ENCODE measurements at regions not wholly inside any gene's neighbourhood (a gene's known extent, or its start where the extent isn't known, plus 50 kb on each side); places are given as distances from the start of the nearest gene placed in this dataset.

DNA sequence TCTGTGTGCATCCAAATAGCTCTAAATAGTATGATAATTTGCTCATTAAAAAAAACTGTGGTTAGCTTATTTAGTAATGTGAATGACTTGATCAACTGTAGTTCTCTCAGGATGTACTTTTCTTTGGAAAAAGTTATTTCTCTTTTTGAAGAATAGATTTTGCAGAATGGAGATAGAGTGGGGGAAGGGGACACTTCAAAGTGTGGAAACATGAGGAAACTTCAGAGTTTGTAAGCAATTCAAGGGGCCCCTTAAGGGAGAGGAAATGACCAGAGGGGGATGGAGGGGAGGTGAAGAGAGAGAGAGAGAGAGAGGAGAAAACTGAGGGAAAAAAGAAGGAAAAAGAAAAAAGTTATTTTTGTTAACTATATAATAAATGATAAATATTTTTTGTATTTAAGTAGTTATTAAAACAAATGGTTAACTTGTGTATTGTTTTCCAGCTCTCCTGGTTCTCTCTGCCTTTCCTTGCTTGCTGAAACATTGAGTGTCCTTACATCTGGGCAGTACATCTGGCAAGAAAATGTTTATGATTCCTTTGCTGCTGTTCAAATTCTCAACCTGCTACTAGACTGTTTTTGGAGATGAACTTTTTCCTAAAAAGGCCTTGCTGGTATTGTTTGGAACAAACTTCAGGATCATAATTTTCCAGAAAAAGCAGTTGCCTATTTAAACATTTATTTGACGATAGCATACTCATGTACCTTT, 497.5 kb upstream of the CITED2 start:
- Histone ChIP-seq H3K9me3 (replicated peaks in 1 of 3) (no peaks in the 10 kb centered on the region), H3K4me3 (no peak overlapping the region), H3K4me1 (replicated peaks in 1 of 2) (no peaks in the 10 kb centered on the region), H3K27me3 (no peaks in the 10 kb centered on the region), H3K36me3 (replicated peaks in 1 of 2) (no peaks in the 10 kb centered on the region), H3K27ac (no peak overlapping the region)
- intact Hi-C loops (cut with DNase I): no loop called here
- TF ChIP-seq, protein P1, sequence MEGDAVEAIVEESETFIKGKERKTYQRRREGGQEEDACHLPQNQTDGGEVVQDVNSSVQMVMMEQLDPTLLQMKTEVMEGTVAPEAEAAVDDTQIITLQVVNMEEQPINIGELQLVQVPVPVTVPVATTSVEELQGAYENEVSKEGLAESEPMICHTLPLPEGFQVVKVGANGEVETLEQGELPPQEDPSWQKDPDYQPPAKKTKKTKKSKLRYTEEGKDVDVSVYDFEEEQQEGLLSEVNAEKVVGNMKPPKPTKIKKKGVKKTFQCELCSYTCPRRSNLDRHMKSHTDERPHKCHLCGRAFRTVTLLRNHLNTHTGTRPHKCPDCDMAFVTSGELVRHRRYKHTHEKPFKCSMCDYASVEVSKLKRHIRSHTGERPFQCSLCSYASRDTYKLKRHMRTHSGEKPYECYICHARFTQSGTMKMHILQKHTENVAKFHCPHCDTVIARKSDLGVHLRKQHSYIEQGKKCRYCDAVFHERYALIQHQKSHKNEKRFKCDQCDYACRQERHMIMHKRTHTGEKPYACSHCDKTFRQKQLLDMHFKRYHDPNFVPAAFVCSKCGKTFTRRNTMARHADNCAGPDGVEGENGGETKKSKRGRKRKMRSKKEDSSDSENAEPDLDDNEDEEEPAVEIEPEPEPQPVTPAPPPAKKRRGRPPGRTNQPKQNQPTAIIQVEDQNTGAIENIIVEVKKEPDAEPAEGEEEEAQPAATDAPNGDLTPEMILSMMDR (IDR thresholded peaks at IDR 0.05): no peak
- TF ChIP-seq POLR2A (IDR thresholded peaks at IDR 0.05): no peak
- DNase-seq: no peak
- WGBS, 4 donors: 71 to 83% (median 77%) methylated on average over 1 of the region's 1 CpG

DNA sequence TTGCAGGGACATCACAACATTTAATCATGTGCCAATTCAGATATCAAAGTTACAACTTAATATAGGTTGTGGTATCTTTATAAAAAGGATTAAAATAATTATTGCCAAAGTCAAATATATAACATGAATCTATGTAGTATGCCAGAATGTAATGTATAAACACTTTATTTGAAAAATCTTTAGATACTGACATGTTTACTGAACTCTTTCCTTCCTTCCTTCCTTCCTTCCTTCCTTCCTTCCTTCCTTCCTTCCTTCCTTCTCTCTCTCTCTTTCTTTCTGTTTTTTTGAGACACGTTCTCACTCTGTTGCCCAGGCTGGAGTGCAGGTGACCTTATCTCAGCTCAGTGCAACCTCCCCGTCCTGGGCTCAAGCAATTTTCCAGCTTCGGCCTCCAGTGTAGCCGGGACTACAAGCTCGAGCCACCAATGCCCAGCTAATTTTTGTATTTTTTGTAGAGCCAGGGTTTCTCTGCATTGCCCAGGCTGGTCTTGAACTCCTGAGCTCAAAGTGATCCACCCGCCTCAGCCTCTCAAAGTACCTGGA, 496.8 kb upstream of the CITED2 start:
- no peaks in the 10 kb centered on the region for H3K9me3 ChIP-seq (replicated peaks in 1 of 3)
- 75 to 94% (median 87%) methylated on average over 6 of the region's 6 CpGs for WGBS, 4 donors
- H3K4me1 ChIP-seq (replicated peaks in 1 of 2): no peaks in the 10 kb centered on the region
- H3K27me3 ChIP-seq: no peaks in the 10 kb centered on the region
- H3K27ac ChIP-seq: no peak overlapping the region
- TF ChIP-seq, protein P1 (IDR thresholded peaks at IDR 0.05): no peak
- no peak for TF ChIP-seq POLR2A (IDR thresholded peaks at IDR 0.05)
- H3K4me3 ChIP-seq: no peak overlapping the region
- H3K36me3 ChIP-seq (replicated peaks in 1 of 2): no peaks in the 10 kb centered on the region
- intact Hi-C loops (cut with DNase I): no loop called here
- no peak for DNase-seq

GRCh38 chr6:139868576-139868975, 494.1 kb upstream of the CITED2 start:
- intact Hi-C loops (cut with DNase I): no loop called here
- Histone ChIP-seq H3K4me3 (no peak overlapping the region), H3K9me3 (replicated peaks in 1 of 3) (no peaks in the 10 kb centered on the region), H3K36me3 (replicated peaks in 1 of 2) (no peaks in the 10 kb centered on the region), H3K27ac (no peak overlapping the region), H3K27me3 (no peaks in the 10 kb centered on the region), H3K4me1 (replicated peaks in 1 of 2) (no peaks in the 10 kb centered on the region)
- TF ChIP-seq POLR2A (IDR thresholded peaks at IDR 0.05): no peak
- TF ChIP-seq, protein P1 (IDR thresholded peaks at IDR 0.05): no peak
- no peak for DNase-seq
- 79 to 88% (median 82%) methylated on average over 2 of the region's 2 CpGs for WGBS, 4 donors

- no peak overlapping the region for H3K4me3 ChIP-seq
- TF ChIP-seq POLR2A (IDR thresholded peaks at IDR 0.05): no peak
- TF ChIP-seq, protein P1 (IDR thresholded peaks at IDR 0.05): no peak
- intact Hi-C loops (cut with DNase I): no loop called here
- no peaks in the 10 kb centered on the region for H3K9me3 ChIP-seq (replicated peaks in 1 of 3)
- 66 to 88% (median 75%) methylated on average over 1 of the region's 1 CpG for WGBS, 4 donors
- no peak for DNase-seq
- H3K4me1 ChIP-seq (replicated peaks in 1 of 2): no peaks in the 10 kb centered on the region
- H3K27me3 ChIP-seq: no peaks in the 10 kb centered on the region
- H3K27ac ChIP-seq: no peak overlapping the region
- H3K36me3 ChIP-seq (replicated peaks in 1 of 2): no peaks in the 10 kb centered on the region
These were observed 489.5 kb upstream of the CITED2 start for GRCh38 chr6:139863964-139864363.
